ENCODE measurements at regions not wholly inside any gene's neighbourhood (a gene's known extent, or its start where the extent isn't known, plus 50 kb on each side); places are given as distances from the start of the nearest gene placed in this dataset.
"Not testable (repeated sequence)": the region's sequence is repeated elsewhere in the genome, so short reads cannot be mapped to it uniquely, and the experiment has no call there.

DNA sequence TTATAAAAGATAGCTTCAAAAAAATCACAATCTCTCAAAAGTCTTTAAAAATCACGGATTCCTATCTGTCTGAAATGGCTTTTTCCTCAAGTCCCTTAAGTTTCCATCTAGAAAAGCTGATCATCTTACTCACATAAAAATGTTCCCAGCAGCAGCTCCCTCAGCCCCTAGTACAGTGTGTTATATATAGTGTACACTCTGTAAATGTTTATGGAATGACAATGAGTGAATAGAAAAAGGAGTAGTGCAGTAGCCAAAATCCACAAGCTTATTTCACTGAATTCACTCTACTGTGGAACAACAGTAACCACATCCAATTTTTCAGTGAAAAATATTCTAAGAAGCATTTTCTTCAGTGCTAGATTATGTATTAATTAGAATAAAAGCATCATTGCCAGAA lies 609.4 kb downstream of the DTWD2 start:
- no peak for DNase-seq (ENCODE audit: low read depth)

DNA sequence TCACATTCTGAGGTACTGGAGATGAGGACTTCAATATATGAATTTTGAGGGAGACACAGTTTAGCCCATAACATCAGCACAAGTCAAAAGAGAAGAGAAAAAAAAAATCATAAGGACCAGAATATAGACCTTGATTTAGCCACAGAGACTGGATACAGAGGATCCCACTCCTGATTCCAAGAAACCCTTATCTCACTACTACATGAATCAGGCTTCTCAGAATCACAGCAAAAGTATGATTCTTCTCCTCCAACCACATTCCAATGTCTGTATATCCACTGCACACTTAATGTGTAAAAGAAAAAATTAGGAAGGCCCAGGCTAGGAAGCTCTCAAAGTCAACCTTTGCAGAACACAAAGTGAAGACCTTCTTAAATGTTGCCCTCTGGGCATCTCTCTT lies 610.9 kb downstream of the DTWD2 start:
- no peak for DNase-seq (ENCODE audit: low read depth)

DNA sequence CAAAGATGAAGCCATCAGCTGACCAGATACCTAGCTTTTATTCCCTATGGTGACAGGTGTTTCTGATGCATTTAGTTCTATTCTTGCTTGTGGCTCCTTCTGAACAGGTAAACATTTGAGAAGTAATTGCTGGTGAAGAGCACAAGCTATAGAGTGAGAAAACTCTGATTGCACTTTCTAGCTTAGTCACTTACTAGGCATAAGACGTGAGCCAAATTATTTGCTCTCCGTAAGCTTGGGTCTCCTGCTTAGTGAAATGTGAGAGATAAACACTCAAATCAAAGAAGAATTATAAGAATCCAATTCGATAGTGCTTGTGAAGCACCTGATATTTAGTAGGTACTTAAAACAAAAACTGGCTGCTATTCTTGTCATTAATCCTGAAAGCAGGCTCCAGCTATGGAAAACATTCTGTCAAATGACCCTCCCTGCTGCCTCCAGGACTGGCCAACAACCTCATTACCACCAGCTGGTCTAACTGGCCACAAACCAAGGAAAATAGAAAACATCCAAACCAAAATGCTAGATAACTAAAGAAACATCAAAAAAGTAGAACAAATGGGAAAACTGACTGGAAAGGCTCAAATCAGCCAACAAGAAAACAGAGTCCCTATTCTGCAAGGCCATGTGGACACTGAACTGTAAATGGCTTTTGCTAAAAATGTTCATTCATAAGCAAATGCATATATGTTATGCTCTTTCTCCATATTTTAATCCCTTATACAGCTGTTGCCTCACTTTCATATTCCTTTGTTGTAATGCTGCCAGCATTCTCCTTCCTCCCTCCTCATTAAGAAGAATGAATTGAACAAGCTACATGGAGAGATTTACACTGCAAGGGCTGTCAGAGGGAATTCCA lies 616.1 kb downstream of the DTWD2 start:
- no peak for DNase-seq (ENCODE audit: low read depth)

DNA sequence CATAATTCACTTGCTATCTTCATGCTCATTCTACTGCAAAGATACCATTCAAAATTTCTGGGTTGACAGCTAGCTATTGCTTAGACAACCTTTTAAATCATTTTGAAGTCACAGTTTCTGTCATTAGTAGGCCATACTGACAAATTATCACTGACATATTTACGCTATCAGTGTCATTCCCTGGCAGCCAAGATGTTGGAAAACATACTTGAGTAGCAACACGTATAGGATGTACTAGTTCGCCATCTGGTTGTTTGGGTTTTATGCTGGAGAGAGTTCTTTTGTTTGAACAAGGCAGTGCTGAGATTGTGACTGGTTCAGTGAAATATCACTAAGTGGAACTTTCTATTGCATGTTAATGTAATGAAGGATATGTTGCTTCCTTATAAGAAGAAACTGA lies 621.9 kb downstream of the DTWD2 start:
- no peak for DNase-seq (ENCODE audit: low read depth)

DNA sequence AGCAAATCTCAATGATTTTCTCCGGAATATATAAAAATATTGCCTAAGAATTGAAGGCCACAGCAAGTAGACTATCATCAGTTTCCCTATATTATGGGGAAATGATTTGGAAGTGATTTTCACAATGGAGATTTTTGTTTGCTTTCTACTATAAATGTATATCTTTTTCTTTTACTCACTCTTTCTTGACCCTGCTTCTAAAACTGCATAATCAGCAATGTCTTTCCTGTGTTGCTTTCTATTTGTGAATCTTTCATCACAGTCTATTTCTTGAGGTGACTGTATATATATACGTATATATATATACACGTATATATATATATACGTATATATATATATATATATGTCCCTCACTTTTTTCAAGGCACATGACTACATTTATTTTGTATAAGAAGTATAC lies 622.6 kb downstream of the DTWD2 start:
- no peak for DNase-seq (ENCODE audit: low read depth)

DNA sequence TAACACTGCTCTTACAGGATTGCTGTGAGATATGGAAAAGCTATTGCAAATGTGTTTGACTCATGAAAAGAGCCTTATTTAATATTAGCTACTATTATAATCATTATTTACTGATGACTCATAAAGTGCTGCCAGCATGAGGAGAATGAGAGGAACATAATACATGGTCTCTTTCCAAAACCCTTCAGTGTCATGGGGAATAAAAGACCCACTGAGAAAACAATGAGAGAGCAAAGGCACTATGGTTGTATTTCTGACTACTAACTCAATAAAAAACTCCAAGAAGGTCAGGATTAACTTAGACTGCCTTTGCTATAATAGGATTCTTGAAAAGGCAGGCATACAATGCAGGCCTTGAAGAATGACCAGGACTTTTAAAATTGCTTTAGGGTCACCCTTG lies 633.5 kb downstream of the DTWD2 start:
- no peak for DNase-seq (ENCODE audit: low read depth)

DNA sequence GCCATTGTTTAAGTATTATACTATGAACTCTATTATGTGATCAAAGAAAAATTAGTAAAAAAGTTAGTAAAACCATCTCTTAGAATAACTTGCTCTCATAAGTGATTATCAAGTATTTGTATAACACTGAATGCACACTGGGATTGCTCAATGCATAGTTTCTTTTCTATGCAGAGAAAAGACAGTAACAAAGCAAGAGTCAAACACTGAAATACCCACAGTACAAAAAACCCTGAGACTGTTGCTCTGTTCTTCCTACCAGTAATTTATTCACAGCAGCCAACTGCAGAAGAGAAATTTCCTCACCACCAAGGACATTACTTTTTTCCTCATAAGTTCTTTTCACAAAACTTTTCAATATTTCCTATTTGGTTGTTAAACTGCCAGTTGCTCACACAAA lies 634.4 kb downstream of the DTWD2 start:
- no peak for DNase-seq (ENCODE audit: low read depth)

DNA sequence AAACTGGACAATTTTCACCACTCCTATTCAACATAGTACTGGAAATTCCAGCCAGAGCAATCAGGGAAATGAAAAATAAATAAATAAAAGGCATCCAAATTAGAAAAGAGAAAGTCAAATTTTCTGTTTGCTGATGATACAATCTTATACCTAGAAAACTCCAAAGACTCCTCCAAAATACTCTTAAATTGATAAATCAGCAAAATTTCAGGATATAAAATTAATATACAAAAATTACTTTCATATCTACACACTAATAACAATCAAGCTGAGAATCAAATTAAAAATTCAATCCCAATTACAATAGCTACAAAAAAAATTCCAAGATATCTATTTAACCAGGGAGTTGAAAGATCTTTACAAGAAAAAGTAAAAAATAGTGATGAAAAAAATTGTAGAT lies 651.9 kb downstream of the DTWD2 start:
- no peak for DNase-seq (ENCODE audit: low read depth)

DNA sequence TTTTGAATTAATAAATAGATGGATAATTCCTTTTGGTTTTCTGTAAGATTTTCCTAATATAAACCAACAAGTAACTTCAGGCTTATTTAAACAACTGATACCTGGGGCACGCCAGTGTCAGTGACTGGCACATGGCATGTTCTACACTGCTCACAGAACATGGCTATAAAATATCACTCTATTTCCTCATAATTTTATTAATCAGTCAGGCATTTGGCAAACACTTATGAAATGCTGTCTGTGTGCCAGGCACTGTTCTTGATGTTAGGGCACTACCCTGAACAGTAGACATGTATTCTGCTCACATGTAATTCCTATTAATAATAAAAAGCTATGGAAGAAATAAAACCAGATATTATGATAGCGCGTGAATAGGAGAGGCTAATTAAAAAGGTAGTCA lies 661.0 kb downstream of the DTWD2 start:
- no peak for DNase-seq (ENCODE audit: low read depth)

DNA sequence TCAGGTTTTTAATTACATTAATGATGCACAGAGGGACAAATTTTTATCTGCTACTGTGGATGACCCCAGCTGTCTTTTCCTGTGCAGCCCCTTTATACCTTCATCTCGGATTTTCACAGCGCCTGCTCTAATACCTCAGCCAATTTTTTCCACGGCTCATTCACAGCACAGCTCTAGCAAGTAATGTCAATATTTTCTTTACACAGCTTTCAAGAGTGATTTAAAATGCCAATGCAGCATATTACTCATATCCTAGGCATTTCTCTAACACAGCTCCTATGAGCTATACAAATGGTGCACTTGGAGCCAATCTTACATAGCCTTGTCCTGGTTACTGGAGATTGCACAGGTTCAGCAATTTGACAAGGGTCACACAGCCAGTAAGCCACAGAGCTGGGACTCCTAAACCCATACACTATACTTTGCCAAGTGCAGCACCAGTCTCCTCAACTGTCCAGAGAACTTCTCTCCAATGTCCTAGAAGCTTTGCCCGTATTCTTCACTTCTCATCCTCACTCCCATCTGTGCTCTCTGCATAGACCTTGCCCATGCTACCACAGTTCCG lies 661.8 kb downstream of the DTWD2 start:
- DNase-seq (ENCODE audit: low read depth), result no peak

DNA sequence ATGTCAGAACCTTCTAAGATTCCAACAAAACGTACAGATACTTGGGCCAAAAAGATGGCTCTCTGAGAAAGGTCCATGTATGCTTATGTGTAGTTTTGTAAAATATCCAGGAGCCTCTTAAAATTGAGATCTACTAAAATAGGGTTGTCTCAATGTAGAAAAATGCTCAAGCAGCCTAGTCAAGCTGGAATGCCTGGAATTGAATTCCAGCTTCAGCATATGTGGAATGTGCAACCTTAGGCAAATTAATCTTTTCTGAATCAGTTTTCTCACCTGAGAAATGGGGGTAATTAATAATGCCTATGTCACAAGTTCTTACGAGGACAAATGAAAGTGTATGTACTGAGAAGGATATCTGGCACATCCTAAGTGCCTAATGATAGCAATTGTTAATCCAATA lies 662.4 kb downstream of the DTWD2 start:
- DNase-seq (ENCODE audit: low read depth), result no peak

DNA sequence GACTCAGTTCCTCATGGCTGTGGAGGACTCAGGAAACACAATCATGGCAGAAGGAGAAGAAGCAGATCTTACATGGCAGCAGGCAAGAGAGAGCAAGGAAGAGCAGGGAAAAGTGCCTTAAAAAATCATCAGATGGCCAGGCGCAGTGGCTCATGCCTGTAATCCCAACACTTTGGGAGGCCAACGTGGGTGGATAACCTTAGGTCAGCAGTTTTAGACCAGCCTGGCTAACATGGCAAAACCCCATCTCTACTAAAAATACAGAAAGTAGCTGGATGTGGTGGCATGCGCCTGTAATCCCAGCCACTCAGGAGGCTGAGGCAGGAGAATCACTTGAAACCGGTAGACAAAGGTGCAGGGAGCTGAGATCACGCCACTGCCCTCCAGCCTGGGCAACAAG lies 664.6 kb downstream of the DTWD2 start:
- DNase-seq (ENCODE audit: low read depth), result not testable (repeated sequence)

DNA sequence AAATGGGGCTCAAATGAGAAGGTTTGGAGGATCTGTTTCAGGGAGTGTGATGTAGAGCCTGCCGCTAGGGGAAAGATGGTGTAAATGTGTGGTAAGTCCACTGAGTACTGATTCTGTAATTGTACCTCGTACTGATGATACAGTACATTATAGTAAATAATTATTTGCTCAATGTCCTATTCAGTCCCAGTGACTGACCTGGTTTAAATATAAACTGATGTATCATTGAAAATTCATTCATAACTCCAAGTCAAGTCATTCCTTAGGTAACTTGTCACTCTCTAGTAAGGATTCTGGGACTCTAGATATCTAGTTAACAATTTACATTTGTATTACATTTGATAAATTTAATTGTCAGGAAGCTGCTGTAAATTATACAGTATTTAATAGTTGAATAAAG lies 667.3 kb downstream of the DTWD2 start:
- DNase-seq (ENCODE audit: low read depth), result no peak

DNA sequence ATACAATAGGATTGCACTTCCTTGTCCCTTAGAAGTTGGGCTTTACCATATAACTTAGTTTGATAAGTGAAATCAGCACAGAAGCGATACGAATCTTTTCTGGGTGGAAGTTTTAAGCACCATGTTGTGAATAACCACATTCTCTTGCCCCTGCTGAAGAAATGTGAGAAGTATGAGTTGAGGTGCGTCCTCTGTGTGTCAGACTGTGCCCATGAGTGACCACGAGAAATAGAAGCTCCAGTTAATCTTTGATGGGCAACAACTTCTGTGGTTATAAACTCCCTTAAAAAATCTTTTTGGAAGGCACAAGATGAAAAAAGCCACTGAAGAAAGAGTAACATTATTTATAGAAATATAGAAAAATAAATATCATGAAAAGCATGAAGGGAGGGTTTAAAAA lies 668.2 kb downstream of the DTWD2 start:
- no peak for DNase-seq (ENCODE audit: low read depth)

DNA sequence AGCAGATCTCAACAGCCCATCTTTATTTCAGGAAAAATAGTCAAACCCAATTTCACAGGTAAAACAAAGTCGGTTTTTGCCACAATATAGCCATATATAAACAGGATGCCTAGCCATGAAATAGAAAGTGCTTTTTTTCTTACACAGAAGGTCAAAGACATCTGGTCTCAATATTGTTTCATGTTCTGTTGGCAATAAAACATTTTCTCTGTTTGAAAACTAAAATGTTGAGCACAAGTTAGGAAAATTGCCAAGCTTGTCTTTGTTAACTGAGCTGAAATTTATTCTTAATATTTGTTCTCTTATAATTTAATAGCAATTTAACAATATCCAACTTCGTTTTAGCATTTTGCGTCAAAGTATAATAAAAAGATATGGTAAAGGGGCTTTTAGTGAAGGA lies 673.4 kb downstream of the DTWD2 start:
- no peak for DNase-seq (ENCODE audit: low read depth)

DNA sequence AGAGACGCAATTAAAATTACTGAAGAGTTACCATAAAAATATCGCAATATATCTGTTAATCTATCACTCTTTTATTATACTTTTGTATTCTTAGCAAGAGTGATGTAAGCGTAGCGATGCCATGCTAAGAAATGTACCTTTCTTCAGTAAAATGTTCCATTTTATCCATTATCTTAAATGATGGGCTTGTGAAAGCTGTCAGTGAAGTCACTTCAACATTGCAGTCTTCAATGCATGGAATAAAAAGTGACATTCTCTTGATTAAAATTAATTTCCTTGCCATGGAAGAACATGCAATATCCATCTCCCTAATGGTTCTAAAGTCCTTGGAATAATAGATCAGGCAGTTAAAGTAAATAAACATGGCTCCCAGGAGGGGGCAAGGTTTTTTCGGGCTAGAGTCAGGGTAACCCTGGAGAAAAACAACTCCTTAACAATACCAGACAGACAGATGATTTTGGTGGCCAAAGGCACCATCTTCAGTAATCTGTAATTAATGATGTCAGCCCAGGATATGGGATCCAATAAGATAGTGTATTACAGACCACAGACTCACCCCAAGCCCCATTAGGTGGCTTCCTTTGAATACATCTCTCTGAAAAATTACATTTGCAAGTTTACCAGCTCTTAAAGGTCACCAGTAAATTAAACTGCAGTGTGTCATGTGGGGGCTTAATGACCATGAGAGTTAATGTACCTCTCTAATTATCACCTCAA lies 677.1 kb downstream of the DTWD2 start:
- no peak for DNase-seq (ENCODE audit: low read depth)

DNA sequence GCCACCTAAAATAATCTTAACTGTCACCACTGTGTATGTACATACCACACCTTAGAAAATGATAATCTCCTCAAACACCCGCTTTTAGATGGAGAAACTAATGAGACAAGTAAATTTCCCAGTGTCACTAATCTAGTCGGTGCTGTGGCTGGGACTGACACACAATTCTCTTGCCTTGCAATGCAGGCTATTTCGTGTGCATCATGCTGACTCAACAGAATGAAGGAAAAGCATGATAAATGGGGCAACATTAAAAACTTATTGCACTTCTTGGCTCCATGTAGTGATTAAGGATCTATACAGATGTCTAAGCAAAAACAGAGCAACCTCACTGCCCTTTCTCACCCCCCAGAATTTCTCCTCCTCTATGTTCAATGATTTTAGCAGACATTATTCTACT lies 677.9 kb downstream of the DTWD2 start:
- no peak for DNase-seq (ENCODE audit: low read depth)

DNA sequence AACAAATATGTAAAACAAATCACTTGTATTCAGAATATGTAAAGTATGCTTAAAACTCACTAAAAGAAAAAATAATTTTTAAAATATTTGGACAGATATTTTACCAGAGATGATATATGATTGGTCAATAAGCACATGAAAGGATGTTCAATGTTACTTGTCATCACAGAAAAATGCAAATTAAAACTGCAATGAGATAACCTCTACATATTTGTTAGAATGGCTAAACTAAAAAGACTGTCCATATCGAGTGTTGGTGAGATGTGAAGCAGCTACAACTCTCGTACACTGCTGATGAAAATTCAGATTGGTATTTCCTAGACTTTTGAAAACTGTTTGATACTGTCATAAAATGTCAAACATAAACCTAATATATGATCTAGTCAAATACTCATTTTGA lies 685.1 kb downstream of the DTWD2 start:
- DNase-seq (ENCODE audit: low read depth), result no peak

DNA sequence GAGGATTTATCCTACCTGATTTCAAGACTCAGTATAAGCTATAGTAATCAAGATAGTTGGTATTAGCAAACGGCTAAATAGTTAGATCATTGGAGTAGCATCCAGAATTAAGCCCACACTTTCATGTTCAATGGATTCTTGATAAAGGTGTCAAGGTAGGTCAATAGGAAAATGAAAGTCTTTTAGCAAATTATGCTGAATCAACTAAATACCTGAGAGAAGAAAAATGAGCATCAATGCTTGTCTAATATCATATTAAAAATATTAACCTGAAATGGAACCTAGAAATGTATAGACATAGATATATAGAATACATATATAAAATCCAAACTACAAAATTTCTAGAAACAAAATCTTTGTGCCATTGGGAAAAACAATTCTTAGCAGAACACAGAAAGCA lies 685.6 kb downstream of the DTWD2 start:
- DNase-seq (ENCODE audit: low read depth), result no peak

DNA sequence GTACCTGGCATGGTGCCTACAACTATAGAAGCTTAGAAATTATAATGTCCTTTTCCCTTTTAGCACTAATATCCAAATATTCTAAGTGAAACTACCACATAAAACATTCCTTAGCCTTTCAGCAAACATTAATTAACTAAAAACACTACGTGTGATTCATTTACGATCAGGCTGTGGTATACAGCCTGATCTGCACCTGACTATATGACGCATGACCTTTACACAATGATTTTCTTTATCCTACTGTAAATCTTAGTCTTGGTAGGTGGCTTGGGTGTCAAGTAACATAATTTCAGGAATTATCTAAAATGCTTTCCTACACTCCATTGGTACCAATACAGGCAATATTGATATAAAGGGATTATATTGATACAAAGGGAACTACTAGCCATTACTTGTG lies 686.7 kb downstream of the DTWD2 start:
- no peak for DNase-seq (ENCODE audit: low read depth)

DNA sequence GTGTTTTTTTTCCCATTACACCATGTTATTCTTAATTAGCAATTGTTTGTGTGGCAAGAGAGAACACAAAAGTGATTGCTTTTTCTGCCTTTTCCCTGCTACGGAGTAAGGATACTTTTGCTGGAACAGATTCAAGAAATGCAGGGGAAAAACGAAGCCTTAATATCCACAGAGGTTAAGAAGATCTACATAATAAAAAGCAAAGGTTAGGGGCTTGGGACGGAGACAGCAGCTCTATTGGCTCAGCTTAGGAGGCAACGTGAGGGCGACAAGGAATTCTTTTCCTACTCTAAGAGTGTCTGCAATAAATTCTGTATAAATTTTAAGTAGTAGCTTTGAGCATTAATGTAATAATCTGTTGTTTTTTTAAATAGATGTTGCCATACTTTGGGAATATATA lies 693.3 kb downstream of the DTWD2 start:
- DNase-seq (ENCODE audit: low read depth), result no peak

DNA sequence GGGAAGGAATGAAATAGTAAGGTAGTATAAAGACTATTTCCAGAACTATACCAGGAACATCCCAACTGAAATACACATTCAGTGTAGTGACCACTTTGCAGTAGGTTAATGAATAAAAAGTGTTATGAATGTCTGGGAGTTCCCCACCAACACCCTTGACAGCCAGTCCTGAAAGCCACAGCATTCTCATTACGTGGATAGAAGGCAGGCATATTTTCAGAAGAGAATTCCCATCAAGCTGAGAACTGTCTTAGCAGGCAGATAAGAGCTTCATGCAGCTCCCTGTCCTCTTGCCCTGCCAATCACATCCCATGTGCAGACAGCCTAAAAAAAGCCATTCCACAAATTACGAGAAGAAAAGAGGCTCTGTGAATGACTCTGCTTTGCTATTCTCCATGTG lies 695.0 kb downstream of the DTWD2 start:
- DNase-seq (ENCODE audit: low read depth), result no peak

DNA sequence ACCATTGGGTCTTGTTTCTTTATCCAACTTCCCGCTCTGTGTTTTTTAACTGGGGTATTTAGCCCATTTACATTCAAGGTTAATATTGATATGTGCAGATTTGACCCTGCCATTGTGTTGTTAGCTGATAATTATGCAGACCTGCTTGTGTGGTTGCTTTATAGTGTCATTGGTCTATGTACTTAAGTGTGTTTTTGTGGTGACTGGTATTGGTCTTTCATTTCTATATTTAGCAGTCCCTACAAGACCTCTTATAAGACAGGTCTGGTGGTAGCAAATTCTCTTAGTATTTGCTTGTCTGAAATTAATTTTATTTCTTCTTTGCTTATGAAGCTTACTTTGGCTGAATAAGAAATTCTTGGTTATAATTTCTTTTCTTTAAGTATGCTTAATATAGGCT lies 698.1 kb downstream of the DTWD2 start:
- no peak for DNase-seq (ENCODE audit: low read depth)

Data from activated T-cell treated with anti-CD3 and anti-CD28 coated beads for 24 hours (primary cell).